ENCODE measurements at regions not wholly inside any gene's neighbourhood (a gene's known extent, or its start where the extent isn't known, plus 50 kb on each side); places are given as distances from the start of the nearest gene placed in this dataset.

- Histone ChIP-seq H3K36me3 (ENCODE audit: low read depth) (no peaks in the 10 kb centered on the region), H3K9me3 (no peaks in the 10 kb centered on the region), H3K4me1 (ENCODE audit: low read depth) (no peaks in the 10 kb centered on the region), H3K4me3 (no peak overlapping the region)
- no peak for TF ChIP-seq CTCF (IDR thresholded peaks at IDR 0.05)
- ATAC-seq (no peak), DNase-seq (no peak)
- intact Hi-C loops (cut with DNase I, micrococcal nuclease), result no loop called here
Observed at GRCh38 chr12:58396239-58396638, 454.9 kb downstream of the ATP23 start.

GRCh38 chr12:58405363-58405762 is 464.0 kb downstream of the ATP23 start:
- Histone ChIP-seq H3K4me1 (ENCODE audit: low read depth) (no peaks in the 10 kb centered on the region), H3K36me3 (ENCODE audit: low read depth) (no peaks in the 10 kb centered on the region), H3K9me3 (no peaks in the 10 kb centered on the region), H3K4me3 (no peak overlapping the region)
- intact Hi-C loops (cut with DNase I, micrococcal nuclease), result no loop called here
- no peak for ATAC-seq
- no peak for TF ChIP-seq CTCF (IDR thresholded peaks at IDR 0.05)
- no peak for DNase-seq

GRCh38 chr12:58408516-58408915 is 467.1 kb downstream of the ATP23 start:
- TF ChIP-seq CTCF (IDR thresholded peaks at IDR 0.05), result no peak
- ATAC-seq (no peak), DNase-seq (no peak)
- intact Hi-C loops (cut with DNase I, micrococcal nuclease), result no loop called here
- Histone ChIP-seq H3K4me1 (ENCODE audit: low read depth) (no peaks in the 10 kb centered on the region), H3K36me3 (ENCODE audit: low read depth) (no peaks in the 10 kb centered on the region), H3K9me3 (no peaks in the 10 kb centered on the region), H3K4me3 (no peak overlapping the region)

- TF ChIP-seq CTCF (IDR thresholded peaks at IDR 0.05), result no peak
- intact Hi-C loops (cut with DNase I, micrococcal nuclease), result no loop called here
- no peak for ATAC-seq
- Histone ChIP-seq H3K4me1 (ENCODE audit: low read depth) (no peaks in the 10 kb centered on the region), H3K9me3 (no peaks in the 10 kb centered on the region), H3K36me3 (ENCODE audit: low read depth) (no peaks in the 10 kb centered on the region), H3K4me3 (no peak overlapping the region)
- DNase-seq, result no peak
Observed at GRCh38 chr12:58412461-58413060, 471.2 kb downstream of the ATP23 start.

- ATAC-seq (no peak), DNase-seq (no peak)
- Histone ChIP-seq H3K9me3 (no peaks in the 10 kb centered on the region), H3K4me1 (ENCODE audit: low read depth) (no peaks in the 10 kb centered on the region), H3K4me3 (no peak overlapping the region), H3K36me3 (ENCODE audit: low read depth) (no peaks in the 10 kb centered on the region)
- intact Hi-C loops (cut with DNase I, micrococcal nuclease), result no loop called here
- TF ChIP-seq CTCF (IDR thresholded peaks at IDR 0.05), result no peak
Observed at GRCh38 chr12:58413794-58414193, 472.4 kb downstream of the ATP23 start.

- no peak for TF ChIP-seq CTCF (IDR thresholded peaks at IDR 0.05)
- no peaks in the 10 kb centered on the region for H3K36me3 ChIP-seq (ENCODE audit: low read depth)
- no peaks in the 10 kb centered on the region for H3K9me3 ChIP-seq
- ATAC-seq (no peak), DNase-seq (no peak)
- H3K4me1 ChIP-seq (ENCODE audit: low read depth), result no peaks in the 10 kb centered on the region
- intact Hi-C loops (cut with DNase I, micrococcal nuclease), result no loop called here
- H3K4me3 ChIP-seq, result no peak overlapping the region
Observed at GRCh38 chr12:58414398-58414871, 473.1 kb downstream of the ATP23 start.
